OCI-LY3 (cell line): ENCODE measurements at regions not wholly inside any gene's neighbourhood (a gene's known extent, or its start where the extent isn't known, plus 50 kb on each side); places are given as distances from the start of the nearest gene placed in this dataset.

Source experiments
- H2AFZ ChIP-seq: fragments of 200-600, 300-600 bp; shearing (Covaris generic); 2 replicates; pipeline ENCODE4 v1.6.0; 2014; ENCODE audit warnings: antibody characterized with exemption, low read depth, low read length
- H3K27ac ChIP-seq: fragments of 200-600, 300-600 bp; sonication (generic); 2 replicates; pipeline ENCODE4 v1.5.1; 2014; ENCODE audit warnings: mild to moderate bottlenecking, low read length, moderate library complexity, mixed read lengths
- H3K27me3 ChIP-seq: fragments of 200-600, 300-600 bp; sonication (generic); 2 replicates; pipeline ENCODE4 v1.6.1; 2014; ENCODE audit warnings: low read depth, low read length, mixed read lengths
- H3K36me3 ChIP-seq: fragments of 200-600, 300-600 bp; sonication (generic); replicated peaks from 2 replicates; pipeline ENCODE3; 2014; ENCODE audit warnings: low read depth, low read length, mixed read lengths
- H3K4me1 ChIP-seq: fragments of 300-600, 200-600 bp; sonication (generic); 2 replicates; pipeline ENCODE4 v1.6.1; 2014; ENCODE audit warnings: low read length, mixed read lengths
- H3K4me2 ChIP-seq: fragments of 200-600, 300-600 bp; sonication (generic); 2 replicates; pipeline ENCODE4 v1.6.1; 2014; ENCODE audit warnings: low read length, mixed read lengths
- H3K4me3 ChIP-seq: fragments of 300-600, 200-600 bp; sonication (generic); 2 replicates; pipeline ENCODE4 v1.5.1; 2014; ENCODE audit warnings: antibody characterized with exemption, mild to moderate bottlenecking, low read length, moderate library complexity
- H3K79me2 ChIP-seq: fragments of 300-600, 200-600 bp; shearing (Covaris generic); 2 replicates; pipeline ENCODE4 v1.6.1; 2014; ENCODE audit warnings: mild to moderate bottlenecking, low read length, mixed read lengths
- H3K9ac ChIP-seq: fragments of 300-600, 200-600 bp; shearing (Covaris generic); 2 replicates; pipeline ENCODE4 v1.6.0; 2014; ENCODE audit warnings: mild to moderate bottlenecking, low read length, moderate library complexity
- H3K9me3 ChIP-seq: fragments of 200-600, 300-600 bp; shearing (Covaris generic); 2 replicates; pipeline ENCODE4 v1.6.1; 2014; ENCODE audit warnings: low read length, mixed read lengths; ENCODE audit not compliant: insufficient read depth
- H4K20me1 ChIP-seq: fragments of 200-600, 300-600 bp; sonication (generic); 2 replicates; pipeline ENCODE4 v1.6.1; 2016; ENCODE audit warnings: low read length, mixed read lengths; ENCODE audit not compliant: insufficient read depth
- CTCF ChIP-seq: fragments of 200-600, 300-600 bp; sonication (generic); IDR thresholded peaks from 2 replicates; pipeline ENCODE4 v1.5.1; 2014; ENCODE audit warnings: antibody characterized with exemption, low read length, low read depth
- EZH2phosphoT487 ChIP-seq: fragments of 200-600 bp; shearing (Covaris generic); IDR thresholded peaks from 2 replicates; pipeline ENCODE4 v1.6.1; 2018; ENCODE audit warnings: antibody characterized with exemption, mixed run types, low read depth

- H2AFZ ChIP-seq: no peak overlapping the region
- H4K20me1 ChIP-seq: no peaks in the 10 kb centered on the region
- no peak for TF ChIP-seq CTCF
- TF ChIP-seq EZH2phosphoT487: no peak
- no peaks in the 10 kb centered on the region for H3K36me3 ChIP-seq
- H3K9ac ChIP-seq: no peak overlapping the region
- no peaks in the 10 kb centered on the region for H3K4me1 ChIP-seq
- H3K9me3 ChIP-seq: no peaks in the 10 kb centered on the region
- no peak overlapping the region for H3K27ac ChIP-seq
- H3K27me3 ChIP-seq: no peaks in the 10 kb centered on the region
- no peaks in the 10 kb centered on the region for H3K79me2 ChIP-seq
- no peak overlapping the region for H3K4me2 ChIP-seq
- no peak overlapping the region for H3K4me3 ChIP-seq
These were observed 161.8 kb upstream of the NAALADL2 start for GRCh38 chr3:174697310-174697709.

GRCh38 chr3:174700736-174701135, 158.4 kb upstream of the NAALADL2 start:
- Histone ChIP-seq H3K27ac (no peak overlapping the region), H3K4me2 (no peak overlapping the region), H3K9me3 (no peaks in the 10 kb centered on the region), H3K27me3 (no peaks in the 10 kb centered on the region), H3K4me1 (no peaks in the 10 kb centered on the region), H3K36me3 (no peaks in the 10 kb centered on the region), H4K20me1 (no peaks in the 10 kb centered on the region), H3K4me3 (no peak overlapping the region), H2AFZ (no peak overlapping the region), H3K9ac (no peak overlapping the region), H3K79me2 (no peaks in the 10 kb centered on the region)
- TF ChIP-seq CTCF: no peak
- no peak for TF ChIP-seq EZH2phosphoT487

- Histone ChIP-seq H3K27me3 (no peaks in the 10 kb centered on the region; the same call in 1 of the 2 replicates), H3K4me3 (no peak overlapping the region), H2AFZ (no peak overlapping the region), H3K9ac (no peak overlapping the region), H4K20me1 (no peaks in the 10 kb centered on the region), H3K9me3 (no peaks in the 10 kb centered on the region), H3K36me3 (no peaks in the 10 kb centered on the region), H3K4me1 (peaks cover 9% of the 10 kb centered on the region), H3K4me2 (no peak overlapping the region), H3K79me2 (no peaks in the 10 kb centered on the region), H3K27ac (no peak overlapping the region)
- TF ChIP-seq EZH2phosphoT487: no peak
- TF ChIP-seq CTCF: no peak
These were observed 148.5 kb upstream of the NAALADL2 start for GRCh38 chr3:174710612-174711011.

- TF ChIP-seq EZH2phosphoT487: no peak
- no peak for TF ChIP-seq CTCF
- H3K79me2 ChIP-seq: no peaks in the 10 kb centered on the region
- H3K27ac ChIP-seq: no peak overlapping the region
- no peaks in the 10 kb centered on the region for H3K9me3 ChIP-seq
- no peak overlapping the region for H3K9ac ChIP-seq
- H3K27me3 ChIP-seq: no peaks in the 10 kb centered on the region; the same call in 1 of the 2 replicates
- H4K20me1 ChIP-seq: no peaks in the 10 kb centered on the region
- H3K36me3 ChIP-seq: no peaks in the 10 kb centered on the region
- H3K4me2 ChIP-seq: no peak overlapping the region
- H2AFZ ChIP-seq: no peak overlapping the region
- H3K4me3 ChIP-seq: no peak overlapping the region
- H3K4me1 ChIP-seq: peaks cover 21% of the 10 kb centered on the region
These were observed 143.7 kb upstream of the NAALADL2 start for GRCh38 chr3:174715386-174715785.
